Lower lobe of right lung (tissue), 2 donors: ENCODE measurements at regions not wholly inside any gene's neighbourhood (a gene's known extent, or its start where the extent isn't known, plus 50 kb on each side); places are given as distances from the start of the nearest gene placed in this dataset.

Experiments
- ATAC-seq, 2 donors: fragments of 200-7000 bp; cut with Tn5 transposase; one replicate each; pipeline ENCODE4 v1.9.1; 2020 to 2022; ENCODE audit warnings: mild to moderate bottlenecking in 2 of 2, moderate library complexity in 2 of 2
- DNase-seq: peaks from one replicate; pipeline ENCODE4 v3.0.0-alpha.2; 2020
- H3K27ac ChIP-seq: fragments of 200-600 bp; one replicate; pipeline ENCODE4 v1.8.0; 2022
- H3K27me3 ChIP-seq: fragments of 200-600 bp; one replicate; pipeline ENCODE4 v1.8.0; 2022; ENCODE audit warnings: low read depth
- H3K36me3 ChIP-seq: fragments of 200-600 bp; one replicate; pipeline ENCODE4 v1.8.0; 2022; ENCODE audit warnings: mild to moderate bottlenecking
- H3K4me1 ChIP-seq: fragments of 200-600 bp; one replicate; pipeline ENCODE4 v1.8.0; 2022
- H3K4me3 ChIP-seq: fragments of 200-600 bp; one replicate; pipeline ENCODE4 v1.8.0; 2022; ENCODE audit warnings: mild to moderate bottlenecking
- H3K9me3 ChIP-seq: fragments of 200-600 bp; one replicate; pipeline ENCODE4 v1.8.0; 2022
- CTCF ChIP-seq: fragments of 200-600 bp; IDR thresholded peaks from one replicate; pipeline ENCODE4 v1.8.0; 2022; ENCODE audit warnings: antibody characterized with exemption, mild to moderate bottlenecking
- intact Hi-C: fragments of 100-400 bp; cut with DNase I; formaldehyde crosslinking; loops from one replicate; pipeline ENCODE4 v1.11.0; 2022
- donor health status: DM: no; HTN: yes; CAD: no; lungs with severe emphysema.

DNA sequence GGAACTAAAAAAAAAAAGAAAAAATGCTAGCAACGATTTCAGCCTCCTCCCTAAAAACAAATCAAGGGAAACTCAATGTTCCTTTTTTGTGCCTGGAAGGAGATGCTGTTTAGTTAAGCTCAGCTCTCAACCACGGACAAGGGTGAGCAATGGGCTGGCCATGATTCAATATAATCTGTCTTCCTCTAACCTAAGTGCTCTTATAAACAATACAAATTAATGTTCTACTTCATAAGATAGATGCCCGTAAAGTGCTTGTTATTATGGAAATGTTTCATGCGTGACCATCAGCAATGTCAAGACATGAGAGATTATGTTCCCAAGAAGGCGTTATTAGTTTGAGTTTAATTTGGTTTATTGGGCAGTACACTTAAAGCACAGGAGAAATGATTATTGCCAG lies 320.3 kb downstream of the SFMBT2 start:
- no peaks in the 10 kb centered on the region for H3K9me3 ChIP-seq
- H3K27me3 ChIP-seq = no peaks in the 10 kb centered on the region
- ATAC-seq = no peak
- H3K4me3 ChIP-seq = no peak overlapping the region
- no peaks in the 10 kb centered on the region for H3K36me3 ChIP-seq
- intact Hi-C loops = no loop called here
- H3K4me1 ChIP-seq = no peaks in the 10 kb centered on the region
- no peak for DNase-seq
- H3K27ac ChIP-seq = no peak overlapping the region
- no peak for TF ChIP-seq CTCF

GRCh38 chr10:7085913-7086589 lies 324.8 kb downstream of the SFMBT2 start:
- no peak for TF ChIP-seq CTCF
- H3K27me3 ChIP-seq = no peaks in the 10 kb centered on the region
- H3K4me3 ChIP-seq = no peak overlapping the region
- H3K36me3 ChIP-seq = no peaks in the 10 kb centered on the region
- H3K9me3 ChIP-seq = no peaks in the 10 kb centered on the region
- H3K27ac ChIP-seq = no peak overlapping the region
- intact Hi-C loops = no loop called here
- DNase-seq = no peak
- ATAC-seq = no peak
- H3K4me1 ChIP-seq = no peaks in the 10 kb centered on the region

DNA sequence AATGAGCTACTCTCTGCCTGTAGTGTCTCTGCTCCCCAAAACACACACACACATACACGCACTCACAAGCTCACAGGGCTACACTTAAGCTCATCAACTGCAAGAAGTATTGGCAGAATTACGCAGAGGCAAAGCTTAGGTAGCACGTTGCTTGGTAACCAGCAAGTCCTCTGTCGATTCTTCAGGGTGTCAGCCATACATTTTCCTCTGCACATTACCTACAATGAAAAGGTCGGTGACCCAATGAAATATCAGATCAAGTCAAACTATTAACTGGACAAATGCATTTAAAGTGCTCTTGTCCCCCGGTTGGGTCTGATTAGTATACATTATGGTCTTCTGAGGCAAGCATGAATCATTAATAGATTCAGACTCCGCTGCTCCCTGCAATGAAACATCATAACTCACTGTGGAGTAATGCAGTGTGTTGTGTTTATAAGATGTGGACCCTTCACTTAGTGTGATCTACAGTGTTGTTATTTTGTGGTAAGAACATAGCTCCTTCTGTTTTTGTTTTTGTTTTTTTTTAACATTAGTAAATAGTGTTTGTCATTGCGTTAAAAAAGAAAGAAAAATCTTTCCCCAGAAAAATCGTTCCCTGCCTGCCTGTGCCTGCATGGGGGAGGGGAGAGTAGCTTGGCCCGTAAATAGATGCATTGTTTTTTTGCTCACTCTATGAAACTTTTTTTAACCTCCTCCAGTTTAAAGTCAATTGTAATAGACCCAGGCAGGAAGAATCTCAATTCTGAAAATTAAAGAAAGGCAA lies 325.5 kb downstream of the SFMBT2 start:
- Histone ChIP-seq H3K36me3 (no peaks in the 10 kb centered on the region), H3K4me3 (no peak overlapping the region), H3K27ac (no peak overlapping the region), H3K4me1 (no peaks in the 10 kb centered on the region), H3K9me3 (no peaks in the 10 kb centered on the region), H3K27me3 (peaks cover 3% of the 10 kb centered on the region)
- intact Hi-C loops = no loop called here
- DNase-seq (no peak), ATAC-seq (no peak)
- no peak for TF ChIP-seq CTCF

- Histone ChIP-seq H3K27me3 (peaks cover 6% of the 10 kb centered on the region), H3K4me1 (no peaks in the 10 kb centered on the region), H3K4me3 (no peak overlapping the region), H3K36me3 (no peaks in the 10 kb centered on the region), H3K27ac (no peak overlapping the region), H3K9me3 (no peaks in the 10 kb centered on the region)
- DNase-seq (no peak), ATAC-seq (no peak)
- intact Hi-C loops = no loop called here
- no peak for TF ChIP-seq CTCF
These were observed 326.4 kb downstream of the SFMBT2 start for GRCh38 chr10:7084280-7085005.

GRCh38 chr10:7082967-7083366 lies 327.9 kb downstream of the SFMBT2 start:
- ATAC-seq (no peak), DNase-seq (no peak)
- no peak overlapping the region for H3K27ac ChIP-seq
- H3K9me3 ChIP-seq = no peaks in the 10 kb centered on the region
- intact Hi-C loops = no loop called here
- no peak overlapping the region for H3K4me3 ChIP-seq
- no peak for TF ChIP-seq CTCF
- H3K27me3 ChIP-seq = peaks cover 6% of the 10 kb centered on the region
- H3K36me3 ChIP-seq = no peaks in the 10 kb centered on the region
- no peaks in the 10 kb centered on the region for H3K4me1 ChIP-seq
